B cell (primary cell): ENCODE measurements at regions not wholly inside any gene's neighbourhood (a gene's known extent, or its start where the extent isn't known, plus 50 kb on each side); places are given as distances from the start of the nearest gene placed in this dataset.

ENCODE experiments used
- CTCF ChIP-seq: fragments of 200-600 bp; IDR thresholded peaks from one replicate; pipeline ENCODE4 v1.8.0; 2022; ENCODE audit warnings: antibody characterized with exemption, mild to moderate bottlenecking
- EZH2 ChIP-seq: IDR thresholded peaks from 2 replicates; pipeline ENCODE4 v1.6.1; 2012; ENCODE audit warnings: borderline replicate concordance, low read depth, mild to moderate bottlenecking, moderate library complexity, low read length; ENCODE audit not compliant: insufficient read depth, poor library complexity, severe bottlenecking

GRCh38 chr6:109303640-109304283, 78.5 kb downstream of the CD164 start:
- TF ChIP-seq CTCF (no peak), EZH2 (no peak)
